Caco-2 (cell line): ENCODE measurements at regions not wholly inside any gene's neighbourhood (a gene's known extent, or its start where the extent isn't known, plus 50 kb on each side); places are given as distances from the start of the nearest gene placed in this dataset.
A peak's percentile ranks its signal among the peaks of the same experiment; 100 is the strongest.

Source experiments
- BruUV-seq: library from RNA; stranded (reverse); fragments of 400-500 nt; replicated peaks from 2 replicates; lab custom pipeline; 2021; lab: Mats Ljungman, UMichigan
- CTCF ChIA-PET: fragments of 300-600 bp; sonication (Branson Sonifier 250); formaldehyde crosslinking; loops from one replicate; lab custom pipeline; 2022; ENCODE audit warnings: antibody characterized with exemption; lab: Charles Lee
- POLR2A ChIA-PET: fragments of 300-600 bp; sonication (Branson Sonifier 250); formaldehyde crosslinking; loops from one replicate; lab custom pipeline; 2022; ENCODE audit warnings: antibody characterized with exemption; lab: Charles Lee
- DNase-seq, 2 experiments: peaks; one replicate each; pipeline versions ENCODE4 v3.0.0 to v3.0.0-alpha.2; 2020 to 2022
- H3K27me3 ChIP-seq: replicated peaks from 2 replicates; pipeline ENCODE4 v1.6.0; 2011; ENCODE audit warnings: low read length; ENCODE audit not compliant: control insufficient read depth, insufficient read depth
- H3K36me3 ChIP-seq: 2 replicates; pipeline ENCODE4 v1.5.1; 2011; ENCODE audit warnings: low read length; ENCODE audit not compliant: control insufficient read depth, insufficient read depth
- H3K4me1 ChIP-seq: fragments of 250-450 bp; sonication (Bioruptor Pico); 2 replicates; pipeline ENCODE4 v1.5.1; 2020; ENCODE audit warnings: mild to moderate bottlenecking
- H3K4me3 ChIP-seq: 2 replicates; pipeline ENCODE4 v1.5.1; 2011; ENCODE audit warnings: low read depth, mild to moderate bottlenecking, control low read depth, low read length
- H3K9me3 ChIP-seq: fragments of 250-450 bp; sonication (Bioruptor Pico); 2 replicates; pipeline ENCODE4 v1.5.1; 2020; ENCODE audit warnings: mild to moderate bottlenecking, moderate library complexity
- H3K27ac Mint-ChIP-seq: one replicate; pipeline ENCODE4 v1.8.0; 2022; ENCODE audit warnings: mixed read lengths; ENCODE audit not compliant: unreplicated experiment
- H3K27me3 Mint-ChIP-seq: one replicate; pipeline ENCODE4 v1.8.0; 2022; ENCODE audit warnings: mixed read lengths; ENCODE audit not compliant: insufficient read depth, unreplicated experiment
- H3K36me3 Mint-ChIP-seq: one replicate; pipeline ENCODE4 v1.8.0; 2022; ENCODE audit warnings: mild to moderate bottlenecking, mixed read lengths; ENCODE audit not compliant: insufficient read depth, unreplicated experiment
- H3K4me1 Mint-ChIP-seq: one replicate; pipeline ENCODE4 v1.8.0; 2022; ENCODE audit warnings: low read depth, mixed read lengths; ENCODE audit not compliant: unreplicated experiment
- H3K4me3 Mint-ChIP-seq: one replicate; pipeline ENCODE4 v1.8.0; 2022; ENCODE audit warnings: mild to moderate bottlenecking, moderate library complexity, mixed read lengths; ENCODE audit not compliant: unreplicated experiment
- H3K9me3 Mint-ChIP-seq: one replicate; pipeline ENCODE4 v1.8.0; 2022; ENCODE audit warnings: mixed read lengths; ENCODE audit not compliant: unreplicated experiment
- intact Hi-C: fragments of 100-400 bp; cut with micrococcal nuclease; formaldehyde crosslinking; loops from one replicate; pipeline ENCODE4 v1.10.0; 2022; ENCODE audit not compliant: unreplicated experiment
- TF ChIP-seq, protein P1 (sequence below), 2 experiments: fragments of 200-600 bp in 1 of 2; IDR thresholded peaks; 1 replicate in 1 of 2; 2 replicates in 1 of 2; pipeline versions ENCODE4 v1.5.1 to v1.8.0; 2011 to 2022; ENCODE audit warnings: antibody characterized with exemption in 1 of 2, control low read depth in 1 of 2, inconsistent platforms in 1 of 2, low read depth in 1 of 2, low read length in 1 of 2, mild to moderate bottlenecking in 1 of 2, moderate library complexity in 1 of 2; ENCODE audit not compliant: insufficient read depth in 1 of 2, severe bottlenecking in 1 of 2, unreplicated experiment in 1 of 2

GRCh38 chr17:71866095-71866494 is 254.7 kb upstream of the SOX9 start:
- no TSS peak for BruUV-seq
- Mint-ChIP-seq H3K27me3 (peaks cover 2% of the 10 kb centered on the region), H3K27ac (peak overlapping the region; percentile 9), H3K4me1 (no peaks in the 10 kb centered on the region), H3K4me3 (no peak overlapping the region), H3K36me3 (no peaks in the 10 kb centered on the region), H3K9me3 (no peaks in the 10 kb centered on the region)
- CTCF ChIA-PET, result no interaction called here
- DNase-seq, result no peak
- Histone ChIP-seq H3K9me3 (no peaks in the 10 kb centered on the region), H3K4me3 (no peak overlapping the region), H3K36me3 (no peaks in the 10 kb centered on the region), H3K27me3 (no peaks in the 10 kb centered on the region), H3K4me1 (no peaks in the 10 kb centered on the region)
- intact Hi-C loops, result no loop called here
- TF ChIP-seq, protein P1, sequence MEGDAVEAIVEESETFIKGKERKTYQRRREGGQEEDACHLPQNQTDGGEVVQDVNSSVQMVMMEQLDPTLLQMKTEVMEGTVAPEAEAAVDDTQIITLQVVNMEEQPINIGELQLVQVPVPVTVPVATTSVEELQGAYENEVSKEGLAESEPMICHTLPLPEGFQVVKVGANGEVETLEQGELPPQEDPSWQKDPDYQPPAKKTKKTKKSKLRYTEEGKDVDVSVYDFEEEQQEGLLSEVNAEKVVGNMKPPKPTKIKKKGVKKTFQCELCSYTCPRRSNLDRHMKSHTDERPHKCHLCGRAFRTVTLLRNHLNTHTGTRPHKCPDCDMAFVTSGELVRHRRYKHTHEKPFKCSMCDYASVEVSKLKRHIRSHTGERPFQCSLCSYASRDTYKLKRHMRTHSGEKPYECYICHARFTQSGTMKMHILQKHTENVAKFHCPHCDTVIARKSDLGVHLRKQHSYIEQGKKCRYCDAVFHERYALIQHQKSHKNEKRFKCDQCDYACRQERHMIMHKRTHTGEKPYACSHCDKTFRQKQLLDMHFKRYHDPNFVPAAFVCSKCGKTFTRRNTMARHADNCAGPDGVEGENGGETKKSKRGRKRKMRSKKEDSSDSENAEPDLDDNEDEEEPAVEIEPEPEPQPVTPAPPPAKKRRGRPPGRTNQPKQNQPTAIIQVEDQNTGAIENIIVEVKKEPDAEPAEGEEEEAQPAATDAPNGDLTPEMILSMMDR (IDR thresholded peaks at IDR 0.05; ENCODE audit: insufficient read depth in 1 of 2, low read depth in 1 of 2, low read length in 1 of 2, severe bottlenecking in 1 of 2, unreplicated experiment in 1 of 2), result no peak
- POLR2A ChIA-PET, result no interaction called here

DNA sequence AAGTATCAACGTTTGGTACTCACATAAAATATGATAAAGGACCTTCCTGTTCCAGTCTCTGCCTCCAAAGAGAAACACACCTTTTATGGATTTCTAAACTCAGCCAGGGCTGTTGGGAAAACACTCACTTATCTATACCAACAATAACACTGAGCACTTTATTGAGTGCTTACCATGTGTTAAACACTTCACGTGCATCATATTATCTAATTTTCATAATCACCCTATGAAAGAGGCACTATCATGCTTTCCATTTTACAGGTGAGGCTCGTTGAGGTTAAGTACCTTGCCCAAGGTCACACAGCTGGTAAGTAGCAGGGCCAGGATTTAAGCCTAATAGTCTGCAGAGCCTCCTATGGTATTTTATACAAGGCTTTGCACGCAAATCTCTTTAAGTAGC is 251.5 kb upstream of the SOX9 start:
- Mint-ChIP-seq H3K4me3 (no peak overlapping the region), H3K27me3 (peaks cover 4% of the 10 kb centered on the region), H3K27ac (no peak overlapping the region), H3K36me3 (no peaks in the 10 kb centered on the region), H3K4me1 (no peaks in the 10 kb centered on the region), H3K9me3 (no peaks in the 10 kb centered on the region)
- intact Hi-C loops, result no loop called here
- H3K36me3 ChIP-seq, result no peaks in the 10 kb centered on the region
- H3K4me1 ChIP-seq, result no peaks in the 10 kb centered on the region
- H3K9me3 ChIP-seq, result no peaks in the 10 kb centered on the region
- TF ChIP-seq, protein P1 (IDR thresholded peaks at IDR 0.05; ENCODE audit: insufficient read depth in 1 of 2, low read depth in 1 of 2, low read length in 1 of 2, severe bottlenecking in 1 of 2, unreplicated experiment in 1 of 2), result no peak
- H3K4me3 ChIP-seq, result no peak overlapping the region
- DNase-seq, result no peak
- CTCF ChIA-PET, result no interaction called here
- no TSS peak for BruUV-seq
- POLR2A ChIA-PET, result no interaction called here
- no peaks in the 10 kb centered on the region for H3K27me3 ChIP-seq

DNA sequence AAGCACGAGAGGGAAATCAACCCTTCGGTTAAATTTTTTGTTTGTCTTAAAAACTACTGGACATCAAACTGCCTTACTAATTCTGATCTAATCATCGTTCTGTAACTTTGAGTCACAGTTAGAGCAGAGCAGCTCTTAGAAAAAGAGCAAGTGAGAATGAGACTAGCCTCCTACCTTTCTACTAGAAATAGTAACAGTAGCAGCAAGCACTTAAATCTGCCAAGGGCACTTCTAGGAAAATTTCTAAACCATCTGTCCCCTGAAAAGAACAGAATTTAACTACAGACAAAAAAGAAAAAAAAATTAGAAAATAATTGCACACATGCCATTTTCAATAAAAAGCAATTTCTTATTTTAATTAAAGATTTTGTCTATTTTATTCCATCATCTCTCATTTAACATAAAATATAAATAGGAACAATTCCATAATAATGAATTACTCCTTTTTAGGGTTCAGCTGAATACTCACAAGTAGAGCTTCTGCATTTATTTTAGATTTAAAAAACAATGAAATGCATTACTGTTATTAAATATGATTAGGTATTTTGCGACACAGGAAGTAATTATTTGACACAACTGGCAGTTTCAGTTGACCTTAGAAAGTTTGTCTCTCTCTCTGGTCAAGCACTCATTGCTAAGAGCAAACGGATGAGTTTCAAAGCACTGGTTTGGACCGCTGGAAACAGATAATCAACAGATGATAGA is 250.8 kb upstream of the SOX9 start:
- TF ChIP-seq, protein P1 (IDR thresholded peaks at IDR 0.05; ENCODE audit: insufficient read depth in 1 of 2, low read depth in 1 of 2, low read length in 1 of 2, severe bottlenecking in 1 of 2, unreplicated experiment in 1 of 2), result no peak
- H3K4me3 Mint-ChIP-seq, result no peak overlapping the region
- H3K27me3 Mint-ChIP-seq, result peaks cover 6% of the 10 kb centered on the region
- Histone ChIP-seq H3K9me3 (no peaks in the 10 kb centered on the region), H3K4me1 (no peaks in the 10 kb centered on the region), H3K27me3 (no peaks in the 10 kb centered on the region), H3K4me3 (no peak overlapping the region), H3K36me3 (no peaks in the 10 kb centered on the region)
- CTCF ChIA-PET, result no interaction called here
- H3K9me3 Mint-ChIP-seq, result no peaks in the 10 kb centered on the region
- no peaks in the 10 kb centered on the region for H3K4me1 Mint-ChIP-seq
- POLR2A ChIA-PET, result no interaction called here
- no peaks in the 10 kb centered on the region for H3K36me3 Mint-ChIP-seq
- no peak for DNase-seq
- no peak overlapping the region for H3K27ac Mint-ChIP-seq
- no TSS peak for BruUV-seq
- intact Hi-C loops, result no loop called here
